Spleen (tissue), 3 donors: ENCODE measurements at regions not wholly inside any gene's neighbourhood (a gene's known extent, or its start where the extent isn't known, plus 50 kb on each side); places are given as distances from the start of the nearest gene placed in this dataset.

Source experiments
- POLR2A ChIP-seq, 3 donors: fragments of 450-650 bp; IDR thresholded peaks; one replicate each; pipeline ENCODE4 v1.5.1; 2017; ENCODE audit warnings: antibody characterized with exemption in 3 of 3, mild to moderate bottlenecking in 1 of 3
- POLR2AphosphoS5 ChIP-seq, 3 donors: sonication (generic); formaldehyde crosslinking; IDR thresholded peaks; one replicate each; pipeline ENCODE4 v1.5.1; 2017; ENCODE audit warnings: antibody characterized with exemption in 3 of 3

GRCh38 chr13:53255795-53256194, 227.2 kb downstream of the OLFM4 start:
- TF ChIP-seq POLR2A (IDR thresholded peaks at IDR 0.05) (no peak), POLR2AphosphoS5 (IDR thresholded peaks at IDR 0.05) (no peak)
